HCT116 (cell line): ENCODE measurements at regions not wholly inside any gene's neighbourhood (a gene's known extent, or its start where the extent isn't known, plus 50 kb on each side); places are given as distances from the start of the nearest gene placed in this dataset.

Source experiments
- ATAC-seq: fragments of 200-7000 bp; cut with Tn5 transposase; 2 replicates; pipeline ENCODE4 v1.9.1; 2020; ENCODE audit warnings: mild to moderate bottlenecking, moderate library complexity
- BruUV-seq: library from RNA; stranded (reverse); fragments of 400-500 nt; replicated peaks from 2 replicates; lab custom pipeline; 2021; lab: Mats Ljungman, UMichigan
- CTCF ChIA-PET: fragments of 300-600 bp; sonication (Branson Sonifier 250); formaldehyde crosslinking; loops from one replicate; lab custom pipeline; 2021; ENCODE audit warnings: antibody characterized with exemption; lab: Charles Lee
- POLR2A ChIA-PET: fragments of 300-600, 350-600 bp; sonication (Branson Sonifier 250); formaldehyde crosslinking; loops from one replicate; lab custom pipeline; 2021; ENCODE audit warnings: antibody characterized with exemption; lab: Charles Lee
- RAD21 ChIA-PET, 2 experiments: fragments of 300-600 bp; sonication (Branson Sonifier 250); formaldehyde crosslinking; loops; one replicate each; lab custom pipeline; 2023; ENCODE audit warnings: low total read pairs in 2 of 2; ENCODE audit not compliant: uncharacterized antibody in 2 of 2, unreplicated experiment in 2 of 2, low non-redundant PET in 1 of 2; lab: Charles Lee
- DNase-seq: peaks from one replicate; pipeline ENCODE4 v3.0.0-alpha.2; 2010; ENCODE audit warnings: low read depth, low spot score
- H2AFZ ChIP-seq: fragments of 200-600 bp; shearing (Covaris generic), sonication (generic); 2 replicates; pipeline ENCODE4 v1.6.1; 2017; ENCODE audit warnings: low read depth, mixed run types, mixed read lengths, antibody characterized with exemption, low read length; ENCODE audit not compliant: poor library complexity, severe bottlenecking
- H3K27ac ChIP-seq: 2 replicates; pipeline ENCODE4 v1.5.1; 2012; ENCODE audit warnings: low read depth, low read length
- H3K27me3 ChIP-seq: fragments of 200-600 bp; sonication (generic); 2 replicates; pipeline ENCODE4 v1.6.1; 2016; ENCODE audit warnings: mixed run types, low read length, mixed read lengths; ENCODE audit not compliant: insufficient read depth
- H3K36me3 ChIP-seq, 2 experiments: fragments of 200-500 bp in 1 of 2; fragments of 200-600 bp in 1 of 2; sonication (Bioruptor generic) in 1 of 2; sonication (generic) in 1 of 2; 2 replicates each; pipeline versions ENCODE4 v1.5.1 to v1.6.1; 2014 to 2016; ENCODE audit warnings: low read length in 2 of 2, inconsistent platforms in 1 of 2, mixed read lengths in 1 of 2, mixed run types in 1 of 2; ENCODE audit not compliant: insufficient read depth in 2 of 2, control insufficient read depth in 1 of 2
- H3K4me1 ChIP-seq, 2 experiments: fragments of 200-600 bp in 1 of 2; sonication (generic) in 1 of 2; 2 replicates each; pipeline versions ENCODE4 v1.5.1 to v1.6.1; 2012 to 2017; ENCODE audit warnings: low read length in 2 of 2, inconsistent platforms in 1 of 2, mild to moderate bottlenecking in 1 of 2, mixed read lengths in 1 of 2, mixed run types in 1 of 2, moderate library complexity in 1 of 2; ENCODE audit not compliant: insufficient read depth in 2 of 2, control insufficient read depth in 1 of 2
- H3K4me2 ChIP-seq: fragments of 200-600 bp; sonication (generic); 2 replicates; pipeline ENCODE4 v1.6.1; 2017; ENCODE audit warnings: mixed run types, low read length, mixed read lengths
- H3K4me3 ChIP-seq, 2 experiments: fragments of 200-600 bp in 1 of 2; sonication (generic) in 1 of 2; replicated peaks in 1 of 2; 2 replicates each; pipeline ENCODE4 v1.5.1; 2011 to 2016; ENCODE audit warnings: low read length in 2 of 2, control low read depth in 1 of 2, low read depth in 1 of 2, mild to moderate bottlenecking in 1 of 2, mixed read lengths in 1 of 2, mixed run types in 1 of 2
- H3K79me2 ChIP-seq: fragments of 200-600 bp; sonication (generic); 2 replicates; pipeline ENCODE4 v1.6.1; 2017; ENCODE audit warnings: mild to moderate bottlenecking, mixed run types, low read length, moderate library complexity, mixed read lengths; ENCODE audit not compliant: insufficient read depth
- H3K9ac ChIP-seq: fragments of 200-600 bp; sonication (generic); 2 replicates; pipeline ENCODE4 v1.6.1; 2016; ENCODE audit warnings: low read length, mixed read lengths
- H3K9me2 ChIP-seq: fragments of 200-600 bp; sonication (generic), shearing (Covaris generic); 2 replicates; pipeline ENCODE4 v1.6.1; 2017; ENCODE audit warnings: mixed run types, mild to moderate bottlenecking, moderate library complexity; ENCODE audit not compliant: insufficient read depth
- H3K9me3 ChIP-seq, 2 experiments: fragments of 200-500 bp in 1 of 2; fragments of 200-600 bp in 1 of 2; sonication (Bioruptor generic) in 1 of 2; sonication (generic) in 1 of 2; 2 replicates each; pipeline ENCODE4 v1.6.1; 2014 to 2017; ENCODE audit warnings: low read length in 2 of 2, mixed read lengths in 2 of 2, inconsistent platforms in 1 of 2, low read depth in 1 of 2, mild to moderate bottlenecking in 1 of 2, mixed run types in 1 of 2, moderate library complexity in 1 of 2; ENCODE audit not compliant: control insufficient read depth in 1 of 2, insufficient read depth in 1 of 2
- H4K20me1 ChIP-seq: fragments of 200-600 bp; sonication (generic), shearing (Covaris generic); 2 replicates; pipeline ENCODE4 v1.6.1; 2017; ENCODE audit warnings: mixed run types, mild to moderate bottlenecking, moderate library complexity; ENCODE audit not compliant: insufficient read depth
- CBX3 ChIP-seq: IDR thresholded peaks from 2 replicates; pipeline ENCODE4 v1.6.1; 2012; ENCODE audit warnings: low read depth
- CEBPB ChIP-seq: IDR thresholded peaks from 2 replicates; pipeline ENCODE4 v1.6.1; 2012; ENCODE audit warnings: low read depth
- EGR1 ChIP-seq: IDR thresholded peaks from 2 replicates; pipeline ENCODE4 v1.6.1; 2012; ENCODE audit warnings: low read depth
- EZH2 ChIP-seq: fragments of 200-600 bp; sonication (generic); IDR thresholded peaks from 2 replicates; pipeline ENCODE4 v1.6.1; 2017; ENCODE audit warnings: antibody characterized with exemption, mixed run types
- JUND ChIP-seq: IDR thresholded peaks from 2 replicates; pipeline ENCODE4 v1.6.1; 2012
- POLR2AphosphoS5 ChIP-seq: IDR thresholded peaks from 2 replicates; pipeline ENCODE4 v1.6.1; 2011; ENCODE audit warnings: mild to moderate bottlenecking, low read depth, low read length, moderate library complexity
- SRF ChIP-seq: IDR thresholded peaks from 2 replicates; pipeline ENCODE4 v1.6.1; 2012; ENCODE audit warnings: low read depth
- TCF7L2 ChIP-seq: IDR thresholded peaks from 2 replicates; pipeline ENCODE4 v1.7.0; 2011; ENCODE audit warnings: borderline replicate concordance, inconsistent platforms; ENCODE audit not compliant: insufficient read depth, insufficient read length; ENCODE audit errors: extremely low read depth
- YY1 ChIP-seq: IDR thresholded peaks from 2 replicates; pipeline ENCODE4 v1.6.1; 2011; ENCODE audit warnings: low read length, low read depth, moderate library complexity, mild to moderate bottlenecking; ENCODE audit not compliant: insufficient replicate concordance; ENCODE audit errors: extremely low read depth
- ZFX ChIP-seq: fragments of 450-650 bp; IDR thresholded peaks from 2 replicates; pipeline ENCODE4 v1.6.1; 2017
- intact Hi-C: fragments of 100-400 bp; cut with micrococcal nuclease; formaldehyde crosslinking; loops from 2 replicates; pipeline ENCODE4 v1.10.0; 2022
- TF ChIP-seq, protein P1 (sequence below), 3 experiments: fragments of 200-600 bp in 1 of 3; sonication (generic) in 1 of 3; IDR thresholded peaks in 2 of 3; conservative IDR thresholded peaks in 1 of 3; 2 replicates each; pipeline ENCODE4 v1.5.1; 2012 to 2017; ENCODE audit warnings: low read depth in 2 of 3, low read length in 2 of 3, antibody characterized with exemption in 1 of 3, borderline replicate concordance in 1 of 3, control low read depth in 1 of 3, mild to moderate bottlenecking in 1 of 3, mixed read lengths in 1 of 3, mixed run types in 1 of 3, moderate library complexity in 1 of 3; ENCODE audit not compliant: insufficient read depth in 1 of 3
- TF ChIP-seq, protein P2 (sequence below): IDR thresholded peaks from 2 replicates; pipeline ENCODE4 v1.6.1; 2012; ENCODE audit warnings: low read depth
- TF ChIP-seq, protein P3 (sequence below): IDR thresholded peaks from 2 replicates; pipeline ENCODE4 v1.6.1; 2012

DNA sequence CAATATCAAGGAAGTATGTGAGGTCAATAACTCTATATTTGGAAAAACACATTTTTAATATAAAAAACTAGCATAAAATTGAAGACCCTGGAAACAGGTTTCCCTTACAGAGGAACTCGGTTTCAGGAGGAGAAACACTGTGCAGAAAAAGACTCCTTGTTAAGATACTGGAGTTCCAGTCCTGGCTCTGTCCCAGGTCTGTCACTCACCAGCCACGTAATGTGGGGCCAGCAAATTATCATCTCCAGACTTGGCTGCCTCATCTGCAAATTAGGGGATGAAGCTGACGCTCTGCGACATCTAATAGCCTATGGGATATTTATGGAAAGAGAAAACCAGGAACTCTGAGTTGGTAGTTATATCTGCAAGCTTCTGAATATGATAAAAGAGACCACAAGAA, 702.7 kb downstream of the EPHA7 start (continued):
- TF ChIP-seq, protein P1, sequence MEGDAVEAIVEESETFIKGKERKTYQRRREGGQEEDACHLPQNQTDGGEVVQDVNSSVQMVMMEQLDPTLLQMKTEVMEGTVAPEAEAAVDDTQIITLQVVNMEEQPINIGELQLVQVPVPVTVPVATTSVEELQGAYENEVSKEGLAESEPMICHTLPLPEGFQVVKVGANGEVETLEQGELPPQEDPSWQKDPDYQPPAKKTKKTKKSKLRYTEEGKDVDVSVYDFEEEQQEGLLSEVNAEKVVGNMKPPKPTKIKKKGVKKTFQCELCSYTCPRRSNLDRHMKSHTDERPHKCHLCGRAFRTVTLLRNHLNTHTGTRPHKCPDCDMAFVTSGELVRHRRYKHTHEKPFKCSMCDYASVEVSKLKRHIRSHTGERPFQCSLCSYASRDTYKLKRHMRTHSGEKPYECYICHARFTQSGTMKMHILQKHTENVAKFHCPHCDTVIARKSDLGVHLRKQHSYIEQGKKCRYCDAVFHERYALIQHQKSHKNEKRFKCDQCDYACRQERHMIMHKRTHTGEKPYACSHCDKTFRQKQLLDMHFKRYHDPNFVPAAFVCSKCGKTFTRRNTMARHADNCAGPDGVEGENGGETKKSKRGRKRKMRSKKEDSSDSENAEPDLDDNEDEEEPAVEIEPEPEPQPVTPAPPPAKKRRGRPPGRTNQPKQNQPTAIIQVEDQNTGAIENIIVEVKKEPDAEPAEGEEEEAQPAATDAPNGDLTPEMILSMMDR (IDR thresholded peaks at IDR 0.05 in 2 of 3, conservative IDR thresholded peaks at IDR 0.05 in 1 of 3; ENCODE audit: borderline replicate concordance in 1 of 3, insufficient read depth in 1 of 3, low read depth in 2 of 3, low read length in 2 of 3): no peak
- no peak for TF ChIP-seq EZH2
- TF ChIP-seq, protein P2, sequence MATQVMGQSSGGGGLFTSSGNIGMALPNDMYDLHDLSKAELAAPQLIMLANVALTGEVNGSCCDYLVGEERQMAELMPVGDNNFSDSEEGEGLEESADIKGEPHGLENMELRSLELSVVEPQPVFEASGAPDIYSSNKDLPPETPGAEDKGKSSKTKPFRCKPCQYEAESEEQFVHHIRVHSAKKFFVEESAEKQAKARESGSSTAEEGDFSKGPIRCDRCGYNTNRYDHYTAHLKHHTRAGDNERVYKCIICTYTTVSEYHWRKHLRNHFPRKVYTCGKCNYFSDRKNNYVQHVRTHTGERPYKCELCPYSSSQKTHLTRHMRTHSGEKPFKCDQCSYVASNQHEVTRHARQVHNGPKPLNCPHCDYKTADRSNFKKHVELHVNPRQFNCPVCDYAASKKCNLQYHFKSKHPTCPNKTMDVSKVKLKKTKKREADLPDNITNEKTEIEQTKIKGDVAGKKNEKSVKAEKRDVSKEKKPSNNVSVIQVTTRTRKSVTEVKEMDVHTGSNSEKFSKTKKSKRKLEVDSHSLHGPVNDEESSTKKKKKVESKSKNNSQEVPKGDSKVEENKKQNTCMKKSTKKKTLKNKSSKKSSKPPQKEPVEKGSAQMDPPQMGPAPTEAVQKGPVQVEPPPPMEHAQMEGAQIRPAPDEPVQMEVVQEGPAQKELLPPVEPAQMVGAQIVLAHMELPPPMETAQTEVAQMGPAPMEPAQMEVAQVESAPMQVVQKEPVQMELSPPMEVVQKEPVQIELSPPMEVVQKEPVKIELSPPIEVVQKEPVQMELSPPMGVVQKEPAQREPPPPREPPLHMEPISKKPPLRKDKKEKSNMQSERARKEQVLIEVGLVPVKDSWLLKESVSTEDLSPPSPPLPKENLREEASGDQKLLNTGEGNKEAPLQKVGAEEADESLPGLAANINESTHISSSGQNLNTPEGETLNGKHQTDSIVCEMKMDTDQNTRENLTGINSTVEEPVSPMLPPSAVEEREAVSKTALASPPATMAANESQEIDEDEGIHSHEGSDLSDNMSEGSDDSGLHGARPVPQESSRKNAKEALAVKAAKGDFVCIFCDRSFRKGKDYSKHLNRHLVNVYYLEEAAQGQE: no peak
- TF ChIP-seq EGR1: no peak
- no peak for TF ChIP-seq POLR2AphosphoS5
- TF ChIP-seq CBX3: no peak

DNA sequence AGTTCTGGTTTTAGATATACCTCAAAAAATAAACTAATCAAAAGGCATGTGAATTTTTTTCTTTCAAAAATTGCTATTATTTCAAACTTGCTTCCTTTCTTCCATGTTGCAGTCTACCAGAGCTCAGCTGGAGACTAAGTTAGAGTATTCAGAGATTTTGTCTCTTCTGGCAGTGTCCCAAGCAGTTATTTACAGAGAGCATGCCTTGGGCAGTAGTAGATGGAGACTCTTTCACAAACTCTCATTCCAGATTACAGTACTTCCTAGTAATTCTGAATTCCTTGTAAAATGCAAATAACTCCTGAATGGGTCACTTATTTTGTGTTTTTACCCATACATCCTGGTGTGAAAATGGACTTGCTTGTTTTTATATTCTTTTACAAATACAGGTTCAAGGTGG, 703.4 kb downstream of the EPHA7 start:
- intact Hi-C loops: no loop called here
- no peak overlapping the region for H3K4me3 ChIP-seq
- H3K27ac ChIP-seq: no peak overlapping the region
- ChIA-PET RAD21 (no interaction called here), POLR2A (no interaction called here), CTCF (no interaction called here)
- no peak for ATAC-seq
- H3K36me3 ChIP-seq: no peaks in the 10 kb centered on the region
- no peaks in the 10 kb centered on the region for H3K79me2 ChIP-seq
- no peaks in the 10 kb centered on the region for H3K27me3 ChIP-seq
- no peaks in the 10 kb centered on the region for H4K20me1 ChIP-seq
- no peak overlapping the region for H2AFZ ChIP-seq
- H3K4me1 ChIP-seq: no peaks in the 10 kb centered on the region
- no peak overlapping the region for H3K9ac ChIP-seq
- no peak overlapping the region for H3K4me2 ChIP-seq
- H3K9me3 ChIP-seq: peaks cover 3 to 19% of the 10 kb centered on the region in 2 experiments; a peak in 1 of 4 replicates
- H3K9me2 ChIP-seq: no peaks in the 10 kb centered on the region
- DNase-seq: no peak
- no TSS peak for BruUV-seq
- TF ChIP-seq CEBPB: no peak
- no peak for TF ChIP-seq YY1
- TF ChIP-seq, protein P2: no peak
- no peak for TF ChIP-seq JUND
- no peak for TF ChIP-seq EZH2
- TF ChIP-seq, protein P3, sequence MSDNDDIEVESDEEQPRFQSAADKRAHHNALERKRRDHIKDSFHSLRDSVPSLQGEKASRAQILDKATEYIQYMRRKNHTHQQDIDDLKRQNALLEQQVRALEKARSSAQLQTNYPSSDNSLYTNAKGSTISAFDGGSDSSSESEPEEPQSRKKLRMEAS: no peak
- no peak for TF ChIP-seq SRF
- no peak for TF ChIP-seq ZFX
- no peak for TF ChIP-seq TCF7L2
- TF ChIP-seq, protein P1 (IDR thresholded peaks at IDR 0.05 in 2 of 3, conservative IDR thresholded peaks at IDR 0.05 in 1 of 3; ENCODE audit: borderline replicate concordance in 1 of 3, insufficient read depth in 1 of 3, low read depth in 2 of 3, low read length in 2 of 3): no peak
